Colonic mucosa (tissue), 4 donors: ENCODE measurements at regions not wholly inside any gene's neighbourhood (a gene's known extent, or its start where the extent isn't known, plus 50 kb on each side); places are given as distances from the start of the nearest gene placed in this dataset.

Experiments
- DNase-seq: peaks from one replicate; pipeline ENCODE4 v3.0.0-alpha.2; 2020
- H3K27ac ChIP-seq: fragments of 200-600 bp; one replicate; pipeline ENCODE4 v1.8.0; 2021
- H3K27me3 ChIP-seq: fragments of 200-600 bp; one replicate; pipeline ENCODE4 v1.8.0; 2021
- H3K36me3 ChIP-seq: fragments of 200-600 bp; one replicate; pipeline ENCODE4 v1.8.0; 2021
- H3K4me1 ChIP-seq: fragments of 200-600 bp; one replicate; pipeline ENCODE4 v1.8.0; 2021; ENCODE audit warnings: mild to moderate bottlenecking
- H3K4me3 ChIP-seq: fragments of 200-600 bp; one replicate; pipeline ENCODE4 v1.8.0; 2021
- H3K9ac ChIP-seq, 2 donors: one replicate each; pipeline ENCODE4 v1.7.0; 2013; ENCODE audit warnings: control low read depth in 2 of 2, low read depth in 2 of 2, low read length in 2 of 2
- H3K9me3 ChIP-seq: fragments of 200-600 bp; one replicate; pipeline ENCODE4 v1.8.0; 2021
- intact Hi-C: fragments of 100-400 bp; cut with DNase I; formaldehyde crosslinking; loops from one replicate; pipeline ENCODE4 v1.14.1; 2022
- TF ChIP-seq, protein P1 (sequence below): fragments of 200-600 bp; IDR thresholded peaks from one replicate; pipeline ENCODE4 v1.8.0; 2022; ENCODE audit warnings: antibody characterized with exemption, mild to moderate bottlenecking
- donor health status: healthy.
- donor health status: DM: no; HTN: no; CAD: no.
- donor health status: DM: no; HTN: no; CAD: no.

DNA sequence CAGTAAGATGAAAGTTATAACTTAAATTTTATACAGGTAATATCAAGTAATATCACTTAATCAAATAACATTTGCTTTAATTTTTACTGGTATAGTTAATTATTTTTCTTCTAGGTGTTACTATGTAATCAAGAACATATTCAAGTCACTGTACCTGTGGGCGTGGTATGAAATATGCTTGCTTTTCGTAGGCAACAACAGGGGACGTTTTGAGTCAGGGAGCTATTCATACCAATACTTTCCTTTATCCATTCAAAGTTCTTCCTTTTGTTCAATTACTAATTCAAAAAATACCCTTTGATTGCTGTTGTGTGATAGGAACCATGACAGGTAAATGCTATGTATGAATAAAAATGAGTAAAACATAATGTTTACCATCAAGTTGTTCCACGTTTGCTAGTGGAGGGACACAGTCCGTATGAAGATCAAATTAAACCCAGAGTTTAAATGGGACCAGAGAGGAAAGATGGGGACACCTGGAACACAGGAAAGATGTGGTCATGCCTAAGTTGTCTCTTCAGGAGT, 654.0 kb upstream of the KCNMB2 start:
- TF ChIP-seq, protein P1, sequence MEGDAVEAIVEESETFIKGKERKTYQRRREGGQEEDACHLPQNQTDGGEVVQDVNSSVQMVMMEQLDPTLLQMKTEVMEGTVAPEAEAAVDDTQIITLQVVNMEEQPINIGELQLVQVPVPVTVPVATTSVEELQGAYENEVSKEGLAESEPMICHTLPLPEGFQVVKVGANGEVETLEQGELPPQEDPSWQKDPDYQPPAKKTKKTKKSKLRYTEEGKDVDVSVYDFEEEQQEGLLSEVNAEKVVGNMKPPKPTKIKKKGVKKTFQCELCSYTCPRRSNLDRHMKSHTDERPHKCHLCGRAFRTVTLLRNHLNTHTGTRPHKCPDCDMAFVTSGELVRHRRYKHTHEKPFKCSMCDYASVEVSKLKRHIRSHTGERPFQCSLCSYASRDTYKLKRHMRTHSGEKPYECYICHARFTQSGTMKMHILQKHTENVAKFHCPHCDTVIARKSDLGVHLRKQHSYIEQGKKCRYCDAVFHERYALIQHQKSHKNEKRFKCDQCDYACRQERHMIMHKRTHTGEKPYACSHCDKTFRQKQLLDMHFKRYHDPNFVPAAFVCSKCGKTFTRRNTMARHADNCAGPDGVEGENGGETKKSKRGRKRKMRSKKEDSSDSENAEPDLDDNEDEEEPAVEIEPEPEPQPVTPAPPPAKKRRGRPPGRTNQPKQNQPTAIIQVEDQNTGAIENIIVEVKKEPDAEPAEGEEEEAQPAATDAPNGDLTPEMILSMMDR = no peak
- Histone ChIP-seq H3K4me1 (no peaks in the 10 kb centered on the region), H3K9me3 (no peaks in the 10 kb centered on the region), H3K36me3 (no peaks in the 10 kb centered on the region), H3K27me3 (no peaks in the 10 kb centered on the region), H3K27ac (no peak overlapping the region), H3K9ac (no peak overlapping the region), H3K4me3 (no peak overlapping the region)
- intact Hi-C loops = no loop called here
- no peak for DNase-seq

DNA sequence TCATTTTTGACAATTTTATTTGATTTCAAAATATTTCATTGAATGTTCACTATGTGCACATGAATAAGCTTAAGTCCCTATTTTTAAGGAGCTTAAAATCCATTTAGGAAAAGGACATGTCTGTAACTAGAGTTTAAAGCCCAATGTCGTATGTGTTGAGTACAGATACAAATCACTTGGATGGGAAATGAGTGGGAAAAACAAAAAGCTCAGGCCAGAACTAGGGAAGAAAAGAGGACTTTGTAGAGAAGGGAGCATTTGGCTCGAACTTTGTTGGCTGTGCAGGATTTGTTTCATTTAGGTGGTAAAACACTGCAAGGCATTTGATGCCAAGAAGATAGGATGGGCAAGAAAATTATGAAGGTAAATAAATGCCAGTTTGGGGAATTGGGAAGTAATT, 653.1 kb upstream of the KCNMB2 start:
- no peak overlapping the region for H3K9ac ChIP-seq
- no peak for DNase-seq
- TF ChIP-seq, protein P1 = no peak
- H3K4me3 ChIP-seq = no peak overlapping the region
- no peaks in the 10 kb centered on the region for H3K9me3 ChIP-seq
- H3K27ac ChIP-seq = no peak overlapping the region
- no peaks in the 10 kb centered on the region for H3K4me1 ChIP-seq
- intact Hi-C loops = no loop called here
- no peaks in the 10 kb centered on the region for H3K36me3 ChIP-seq
- H3K27me3 ChIP-seq = no peaks in the 10 kb centered on the region

DNA sequence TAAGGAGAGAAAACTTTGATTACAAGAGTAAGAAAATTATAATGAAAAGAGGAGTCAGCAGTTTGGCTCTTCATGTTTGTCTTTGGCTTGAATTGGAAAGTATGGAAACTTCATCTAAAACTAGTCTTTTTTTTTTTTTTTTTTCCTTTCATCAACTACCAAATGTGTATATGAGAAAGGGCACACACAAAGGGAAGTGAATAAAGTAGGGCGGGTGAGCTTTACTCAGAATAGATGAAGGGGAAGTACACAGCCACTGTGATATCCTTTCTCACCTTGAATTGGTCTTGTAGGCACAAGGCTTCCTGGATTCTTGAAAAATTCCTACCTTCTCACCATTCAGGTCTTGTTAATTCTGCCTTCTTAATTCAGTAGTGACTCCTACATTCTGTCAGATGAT, 652.3 kb upstream of the KCNMB2 start:
- intact Hi-C loops = no loop called here
- Histone ChIP-seq H3K4me1 (no peaks in the 10 kb centered on the region), H3K9ac (no peak overlapping the region), H3K9me3 (no peaks in the 10 kb centered on the region), H3K36me3 (no peaks in the 10 kb centered on the region), H3K4me3 (no peak overlapping the region), H3K27me3 (no peaks in the 10 kb centered on the region), H3K27ac (no peak overlapping the region)
- TF ChIP-seq, protein P1 = no peak
- no peak for DNase-seq

DNA sequence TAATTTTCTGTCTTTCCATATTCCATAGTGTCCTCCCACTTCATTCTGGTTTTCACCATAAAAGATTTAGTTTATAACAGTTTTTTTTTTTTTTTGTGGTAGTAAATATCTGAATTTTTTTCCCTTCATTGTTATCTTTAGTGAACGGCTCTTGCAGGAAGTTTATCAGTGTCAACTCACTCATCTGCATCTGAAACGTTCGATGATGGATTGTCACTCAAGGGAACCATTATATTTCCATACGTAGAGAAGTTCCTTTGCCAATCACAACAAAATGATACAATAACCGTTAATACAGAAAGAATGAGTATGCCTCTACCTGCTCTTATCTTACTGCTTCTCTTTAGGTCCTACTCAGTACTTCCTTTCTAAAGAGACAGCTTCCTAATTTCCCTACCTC, 651.2 kb upstream of the KCNMB2 start:
- no peak overlapping the region for H3K4me3 ChIP-seq
- H3K9ac ChIP-seq = no peak overlapping the region
- intact Hi-C loops = no loop called here
- H3K27ac ChIP-seq = no peak overlapping the region
- H3K4me1 ChIP-seq = no peaks in the 10 kb centered on the region
- no peaks in the 10 kb centered on the region for H3K9me3 ChIP-seq
- no peaks in the 10 kb centered on the region for H3K27me3 ChIP-seq
- no peak for DNase-seq
- no peaks in the 10 kb centered on the region for H3K36me3 ChIP-seq
- TF ChIP-seq, protein P1 = no peak

DNA sequence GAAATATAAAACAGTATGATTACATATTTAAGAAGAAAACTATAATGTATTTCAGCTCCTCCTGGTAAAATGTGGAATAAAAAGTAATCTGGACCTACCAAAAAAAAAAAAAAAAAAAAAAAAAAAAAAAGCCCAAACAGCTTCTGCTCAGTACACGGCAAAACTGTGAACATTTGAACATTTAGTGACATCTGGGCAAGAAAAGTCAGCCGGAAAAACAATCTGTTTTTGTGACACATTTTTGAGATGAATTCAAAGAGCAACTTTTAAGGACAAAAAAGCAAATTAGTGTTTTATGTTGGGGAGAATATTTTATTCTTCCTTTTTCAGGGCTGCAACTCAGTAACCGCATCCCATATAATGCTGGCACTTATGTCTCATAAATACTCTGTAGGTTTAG, 649.7 kb upstream of the KCNMB2 start:
- intact Hi-C loops = no loop called here
- Histone ChIP-seq H3K27me3 (no peaks in the 10 kb centered on the region), H3K4me3 (no peak overlapping the region), H3K36me3 (no peaks in the 10 kb centered on the region), H3K27ac (no peak overlapping the region), H3K4me1 (no peaks in the 10 kb centered on the region), H3K9ac (no peak overlapping the region), H3K9me3 (no peaks in the 10 kb centered on the region)
- DNase-seq = no peak
- TF ChIP-seq, protein P1 = no peak

DNA sequence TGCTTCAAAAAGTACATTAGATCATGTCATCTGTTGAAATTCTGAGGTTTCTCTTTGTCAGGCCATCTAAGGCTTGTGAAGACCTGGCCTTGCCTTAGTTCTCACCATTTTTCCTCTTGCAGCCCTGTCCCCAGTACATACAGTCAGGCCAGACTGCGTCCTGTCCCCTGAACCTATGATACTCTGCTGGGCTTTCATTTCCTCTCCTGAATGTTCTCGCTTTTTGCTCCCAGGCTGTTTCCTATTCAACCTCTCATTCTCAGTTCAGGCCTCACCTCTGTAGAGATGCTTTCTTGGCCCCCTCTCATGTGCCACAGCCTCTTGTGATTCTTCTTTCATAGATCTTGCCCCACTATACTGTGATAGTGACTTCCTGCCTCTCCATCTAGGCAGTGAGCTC, 648.8 kb upstream of the KCNMB2 start:
- Histone ChIP-seq H3K9ac (no peak overlapping the region), H3K27ac (no peak overlapping the region), H3K36me3 (no peaks in the 10 kb centered on the region), H3K9me3 (no peaks in the 10 kb centered on the region), H3K27me3 (no peaks in the 10 kb centered on the region), H3K4me3 (no peak overlapping the region), H3K4me1 (no peaks in the 10 kb centered on the region)
- intact Hi-C loops = no loop called here
- TF ChIP-seq, protein P1 = no peak
- DNase-seq = no peak
